Endothelial cell of umbilical vein (primary cell): ENCODE measurements at regions not wholly inside any gene's neighbourhood (a gene's known extent, or its start where the extent isn't known, plus 50 kb on each side); places are given as distances from the start of the nearest gene placed in this dataset.

Source experiments
- CTCF ChIP-seq, 2 donors: IDR thresholded peaks; 1 replicate in 1 of 2; 2 replicates in 1 of 2; pipeline ENCODE4 v1.5.1; 2011; ENCODE audit warnings: low read length in 2 of 2, mild to moderate bottlenecking in 2 of 2, moderate library complexity in 2 of 2, control low read depth in 1 of 2, inconsistent platforms in 1 of 2, low read depth in 1 of 2; ENCODE audit not compliant: insufficient read depth in 1 of 2; ENCODE audit errors: extremely low read depth in 1 of 2
- EZH2 ChIP-seq: IDR thresholded peaks from 2 replicates; pipeline ENCODE4 v1.6.1; 2012; ENCODE audit warnings: borderline replicate concordance, low read depth, mild to moderate bottlenecking, moderate library complexity, low read length, inconsistent platforms; ENCODE audit not compliant: severe bottlenecking
- FOS ChIP-seq: IDR thresholded peaks from 2 replicates; pipeline ENCODE4 v1.6.1; 2011; ENCODE audit warnings: mild to moderate bottlenecking, low read length, moderate library complexity, borderline replicate concordance; ENCODE audit not compliant: insufficient read depth
- GATA2 ChIP-seq: IDR thresholded peaks from 2 replicates; pipeline ENCODE4 v1.7.0; 2011; ENCODE audit warnings: low read depth, mild to moderate bottlenecking, moderate library complexity, mixed read lengths, low read length; ENCODE audit not compliant: insufficient read length, insufficient read depth
- JUN ChIP-seq: IDR thresholded peaks from 2 replicates; pipeline ENCODE4 v1.6.1; 2011; ENCODE audit warnings: borderline replicate concordance, low read depth; ENCODE audit not compliant: insufficient read length, insufficient read depth
- POLR2A ChIP-seq: IDR thresholded peaks from 2 replicates; pipeline ENCODE4 v1.6.1; 2012; ENCODE audit warnings: low read depth, mild to moderate bottlenecking, control low read depth, low read length
- POLR2AphosphoS5 ChIP-seq: IDR thresholded peaks from 2 replicates; pipeline ENCODE4 v1.6.1; 2012; ENCODE audit warnings: low read depth, mild to moderate bottlenecking, control low read depth, low read length, moderate library complexity; ENCODE audit not compliant: insufficient read depth
- TF ChIP-seq, protein P1 (sequence below): IDR thresholded peaks from 2 replicates; pipeline ENCODE4 v1.6.1; 2011; ENCODE audit not compliant: insufficient read depth, insufficient read length

GRCh38 chr1:213669512-213669911, 318.3 kb upstream of the PROX1 start:
- TF ChIP-seq CTCF (IDR thresholded peaks at IDR 0.05; ENCODE audit: extremely low read depth in 1 of 2, insufficient read depth in 1 of 2, low read depth in 1 of 2, low read length in 2 of 2), result no peak
- no peak for TF ChIP-seq POLR2A
- TF ChIP-seq, protein P1, sequence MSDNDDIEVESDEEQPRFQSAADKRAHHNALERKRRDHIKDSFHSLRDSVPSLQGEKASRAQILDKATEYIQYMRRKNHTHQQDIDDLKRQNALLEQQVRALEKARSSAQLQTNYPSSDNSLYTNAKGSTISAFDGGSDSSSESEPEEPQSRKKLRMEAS, result no peak
- TF ChIP-seq EZH2, result no peak
- TF ChIP-seq JUN, result no peak
- TF ChIP-seq POLR2AphosphoS5, result no peak
- no peak for TF ChIP-seq FOS
- no peak for TF ChIP-seq GATA2
